Liver (tissue), 7 donors: ENCODE measurements at regions not wholly inside any gene's neighbourhood (a gene's known extent, or its start where the extent isn't known, plus 50 kb on each side); places are given as distances from the start of the nearest gene placed in this dataset.

ENCODE experiments used
- DNase-seq: peaks from one replicate; pipeline ENCODE4 v3.0.0-alpha.2; 2017; ENCODE audit warnings: low spot score
- H3K27ac ChIP-seq, 2 donors: one replicate each; pipeline ENCODE4 v1.7.0; 2013; ENCODE audit warnings: inconsistent platforms in 2 of 2, low read length in 2 of 2, control low read depth in 1 of 2, low read depth in 1 of 2, mild to moderate bottlenecking in 1 of 2
- H3K27me3 ChIP-seq, 4 donors: one replicate each; pipeline versions ENCODE4 v1.6.1 to v1.7.0; 2013; ENCODE audit warnings: low read length in 3 of 4, inconsistent platforms in 1 of 4, mild to moderate bottlenecking in 1 of 4, moderate library complexity in 1 of 4; ENCODE audit not compliant: control insufficient read depth in 4 of 4, insufficient read depth in 4 of 4
- H3K36me3 ChIP-seq, 4 donors: one replicate each; pipeline versions ENCODE4 v1.6.1 to v1.7.0; 2013; ENCODE audit warnings: low read length in 3 of 4, mild to moderate bottlenecking in 3 of 4, low read depth in 1 of 4, moderate library complexity in 1 of 4; ENCODE audit not compliant: control insufficient read depth in 4 of 4, insufficient read depth in 3 of 4
- H3K4me1 ChIP-seq, 4 donors: one replicate each; pipeline versions ENCODE4 v1.6.1 to v1.7.0; 2013; ENCODE audit warnings: low read length in 3 of 4, mild to moderate bottlenecking in 3 of 4, moderate library complexity in 1 of 4; ENCODE audit not compliant: control insufficient read depth in 4 of 4, insufficient read depth in 4 of 4
- H3K4me3 ChIP-seq, 3 donors: one replicate each; pipeline versions ENCODE4 v1.6.1 to v1.7.0; 2013; ENCODE audit warnings: low read length in 3 of 3, control low read depth in 1 of 3, low read depth in 1 of 3, mild to moderate bottlenecking in 1 of 3
- H3K9ac ChIP-seq, 2 donors: one replicate each; pipeline ENCODE4 v1.7.0; 2013; ENCODE audit warnings: low read length in 2 of 2, mild to moderate bottlenecking in 2 of 2, moderate library complexity in 2 of 2, control low read depth in 1 of 2, low read depth in 1 of 2
- H3K9me3 ChIP-seq, 4 donors: one replicate each; pipeline versions ENCODE4 v1.6.1 to v1.7.0; 2013; ENCODE audit warnings: low read length in 3 of 4; ENCODE audit not compliant: control insufficient read depth in 4 of 4
- EGR1 ChIP-seq, 2 donors: IDR thresholded peaks; 2 replicates each; pipeline ENCODE4 v1.6.1; 2016 to 2018; ENCODE audit warnings: antibody characterized with exemption in 2 of 2, low read depth in 2 of 2
- FOXA1 ChIP-seq: IDR thresholded peaks from 2 replicates; pipeline ENCODE4 v1.6.1; 2016; ENCODE audit warnings: antibody characterized with exemption
- FOXA2 ChIP-seq: IDR thresholded peaks from 2 replicates; pipeline ENCODE4 v1.6.1; 2016; ENCODE audit warnings: antibody characterized with exemption
- GABPA ChIP-seq, 2 donors: IDR thresholded peaks in 1 of 2; conservative IDR thresholded peaks in 1 of 2; 2 replicates each; pipeline ENCODE4 v1.6.1; 2016; ENCODE audit warnings: antibody characterized with exemption in 2 of 2, mild to moderate bottlenecking in 1 of 2, moderate library complexity in 1 of 2
- HNF4A ChIP-seq, 2 donors: conservative IDR thresholded peaks; 2 replicates each; pipeline ENCODE4 v1.6.1; 2016; ENCODE audit warnings: antibody characterized with exemption in 2 of 2, mild to moderate bottlenecking in 2 of 2
- HNF4G ChIP-seq: IDR thresholded peaks from 2 replicates; pipeline ENCODE4 v1.6.1; 2016; ENCODE audit warnings: antibody characterized with exemption
- JUND ChIP-seq, 2 donors: IDR thresholded peaks; 2 replicates each; pipeline ENCODE4 v1.6.1; 2016; ENCODE audit warnings: antibody characterized with exemption in 2 of 2
- NR2F2 ChIP-seq: IDR thresholded peaks from 2 replicates; pipeline ENCODE4 v1.6.1; 2016; ENCODE audit warnings: antibody characterized with exemption
- RAD21 ChIP-seq, 2 donors: IDR thresholded peaks; 2 replicates each; pipeline ENCODE4 v1.6.1; 2016; ENCODE audit warnings: antibody characterized with exemption in 2 of 2, mild to moderate bottlenecking in 2 of 2
- RXRA ChIP-seq, 2 donors: IDR thresholded peaks; 2 replicates each; pipeline ENCODE4 v1.6.1; 2017 to 2018; ENCODE audit warnings: antibody characterized with exemption in 2 of 2, mild to moderate bottlenecking in 1 of 2
- SP1 ChIP-seq: IDR thresholded peaks from 2 replicates; pipeline ENCODE4 v1.6.1; 2018; ENCODE audit warnings: antibody characterized with exemption, mild to moderate bottlenecking
- TAF1 ChIP-seq: conservative IDR thresholded peaks from 2 replicates; pipeline ENCODE4 v1.6.1; 2016; ENCODE audit warnings: antibody characterized with exemption, mild to moderate bottlenecking
- YY1 ChIP-seq: IDR thresholded peaks from 2 replicates; pipeline ENCODE4 v1.6.1; 2016; ENCODE audit warnings: antibody characterized with exemption, mild to moderate bottlenecking
- TF ChIP-seq, protein P1 (sequence below): IDR thresholded peaks from 2 replicates; pipeline ENCODE4 v1.6.1; 2016; ENCODE audit warnings: antibody characterized with exemption
- TF ChIP-seq, protein P2 (sequence below): fragments of 150-350 bp; IDR thresholded peaks from 2 replicates; pipeline ENCODE4 v1.5.1; 2017; ENCODE audit warnings: improper control_type of control experiment, low read depth, low read length; ENCODE audit not compliant: missing input control
- TF ChIP-seq, protein P3 (sequence below): IDR thresholded peaks from 2 replicates; pipeline ENCODE4 v1.6.1; 2016; ENCODE audit warnings: antibody characterized with exemption
- TF ChIP-seq, protein P4 (sequence below): IDR thresholded peaks from 2 replicates; pipeline ENCODE4 v1.6.1; 2016; ENCODE audit warnings: antibody characterized with exemption, mild to moderate bottlenecking
- TF ChIP-seq, protein P5 (sequence below): IDR thresholded peaks from 2 replicates; pipeline ENCODE4 v1.6.1; 2016; ENCODE audit warnings: antibody characterized with exemption
- donor health status: healthy.
- donor health status: healthy.
- donor health status: healthy.
- donor health status: healthy.

DNA sequence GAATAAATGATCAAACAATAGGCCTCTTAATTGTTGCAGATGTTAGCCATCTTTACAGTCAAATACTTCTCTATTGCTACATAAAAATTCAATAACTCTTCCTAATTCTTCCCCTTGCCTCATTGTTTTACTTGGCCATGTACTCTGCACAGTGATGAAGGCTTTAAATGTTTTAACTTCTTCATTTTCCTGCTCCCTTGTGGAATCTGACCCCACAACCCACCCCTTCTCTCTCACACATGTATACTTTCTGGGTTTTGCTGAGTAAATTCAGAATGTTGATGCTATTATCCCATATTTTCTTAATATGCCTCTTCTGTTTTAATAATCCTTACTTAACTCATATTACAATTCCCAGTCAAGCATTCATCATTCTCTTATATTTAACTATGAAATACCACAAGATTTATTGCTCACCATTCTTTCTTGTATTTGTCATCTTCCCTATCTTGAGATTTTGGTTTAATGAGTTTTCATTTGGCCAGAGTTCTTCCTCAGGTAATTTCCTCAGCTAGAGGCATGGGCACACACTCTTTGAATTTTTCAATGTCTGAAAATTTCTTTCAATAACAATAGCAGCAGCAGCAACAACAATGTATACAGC, 327.8 kb upstream of the USP24 start:
- no peaks in the 10 kb centered on the region for H3K36me3 ChIP-seq
- no peak overlapping the region for H3K9ac ChIP-seq
- no peaks in the 10 kb centered on the region for H3K27me3 ChIP-seq
- DNase-seq = no peak
- H3K27ac ChIP-seq = no peak overlapping the region
- H3K4me1 ChIP-seq = no peaks in the 10 kb centered on the region
- no peak for TF ChIP-seq SP1
- TF ChIP-seq, protein P1, sequence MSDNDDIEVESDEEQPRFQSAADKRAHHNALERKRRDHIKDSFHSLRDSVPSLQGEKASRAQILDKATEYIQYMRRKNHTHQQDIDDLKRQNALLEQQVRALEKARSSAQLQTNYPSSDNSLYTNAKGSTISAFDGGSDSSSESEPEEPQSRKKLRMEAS = no peak
- no peak for TF ChIP-seq FOXA1
- TF ChIP-seq, protein P2, sequence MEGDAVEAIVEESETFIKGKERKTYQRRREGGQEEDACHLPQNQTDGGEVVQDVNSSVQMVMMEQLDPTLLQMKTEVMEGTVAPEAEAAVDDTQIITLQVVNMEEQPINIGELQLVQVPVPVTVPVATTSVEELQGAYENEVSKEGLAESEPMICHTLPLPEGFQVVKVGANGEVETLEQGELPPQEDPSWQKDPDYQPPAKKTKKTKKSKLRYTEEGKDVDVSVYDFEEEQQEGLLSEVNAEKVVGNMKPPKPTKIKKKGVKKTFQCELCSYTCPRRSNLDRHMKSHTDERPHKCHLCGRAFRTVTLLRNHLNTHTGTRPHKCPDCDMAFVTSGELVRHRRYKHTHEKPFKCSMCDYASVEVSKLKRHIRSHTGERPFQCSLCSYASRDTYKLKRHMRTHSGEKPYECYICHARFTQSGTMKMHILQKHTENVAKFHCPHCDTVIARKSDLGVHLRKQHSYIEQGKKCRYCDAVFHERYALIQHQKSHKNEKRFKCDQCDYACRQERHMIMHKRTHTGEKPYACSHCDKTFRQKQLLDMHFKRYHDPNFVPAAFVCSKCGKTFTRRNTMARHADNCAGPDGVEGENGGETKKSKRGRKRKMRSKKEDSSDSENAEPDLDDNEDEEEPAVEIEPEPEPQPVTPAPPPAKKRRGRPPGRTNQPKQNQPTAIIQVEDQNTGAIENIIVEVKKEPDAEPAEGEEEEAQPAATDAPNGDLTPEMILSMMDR = no peak
- TF ChIP-seq GABPA (IDR thresholded peaks at IDR 0.05 in 1 of 2, conservative IDR thresholded peaks at IDR 0.05 in 1 of 2) = no peak
- no peak for TF ChIP-seq NR2F2
- TF ChIP-seq FOXA2 = no peak
- no peak for TF ChIP-seq RAD21 (IDR thresholded peaks at IDR 0.05)
- no peak for TF ChIP-seq HNF4G
- TF ChIP-seq YY1 = no peak
- no peak for TF ChIP-seq RXRA (IDR thresholded peaks at IDR 0.05)
- no peak for TF ChIP-seq EGR1 (IDR thresholded peaks at IDR 0.05; ENCODE audit: low read depth in 2 of 2)
- no peak for TF ChIP-seq TAF1
- no peak for TF ChIP-seq HNF4A (conservative IDR thresholded peaks at IDR 0.05)
- no peak for TF ChIP-seq JUND (IDR thresholded peaks at IDR 0.05)
- TF ChIP-seq, protein P3, sequence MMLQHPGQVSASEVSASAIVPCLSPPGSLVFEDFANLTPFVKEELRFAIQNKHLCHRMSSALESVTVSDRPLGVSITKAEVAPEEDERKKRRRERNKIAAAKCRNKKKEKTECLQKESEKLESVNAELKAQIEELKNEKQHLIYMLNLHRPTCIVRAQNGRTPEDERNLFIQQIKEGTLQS = no peak
- TF ChIP-seq, protein P4, sequence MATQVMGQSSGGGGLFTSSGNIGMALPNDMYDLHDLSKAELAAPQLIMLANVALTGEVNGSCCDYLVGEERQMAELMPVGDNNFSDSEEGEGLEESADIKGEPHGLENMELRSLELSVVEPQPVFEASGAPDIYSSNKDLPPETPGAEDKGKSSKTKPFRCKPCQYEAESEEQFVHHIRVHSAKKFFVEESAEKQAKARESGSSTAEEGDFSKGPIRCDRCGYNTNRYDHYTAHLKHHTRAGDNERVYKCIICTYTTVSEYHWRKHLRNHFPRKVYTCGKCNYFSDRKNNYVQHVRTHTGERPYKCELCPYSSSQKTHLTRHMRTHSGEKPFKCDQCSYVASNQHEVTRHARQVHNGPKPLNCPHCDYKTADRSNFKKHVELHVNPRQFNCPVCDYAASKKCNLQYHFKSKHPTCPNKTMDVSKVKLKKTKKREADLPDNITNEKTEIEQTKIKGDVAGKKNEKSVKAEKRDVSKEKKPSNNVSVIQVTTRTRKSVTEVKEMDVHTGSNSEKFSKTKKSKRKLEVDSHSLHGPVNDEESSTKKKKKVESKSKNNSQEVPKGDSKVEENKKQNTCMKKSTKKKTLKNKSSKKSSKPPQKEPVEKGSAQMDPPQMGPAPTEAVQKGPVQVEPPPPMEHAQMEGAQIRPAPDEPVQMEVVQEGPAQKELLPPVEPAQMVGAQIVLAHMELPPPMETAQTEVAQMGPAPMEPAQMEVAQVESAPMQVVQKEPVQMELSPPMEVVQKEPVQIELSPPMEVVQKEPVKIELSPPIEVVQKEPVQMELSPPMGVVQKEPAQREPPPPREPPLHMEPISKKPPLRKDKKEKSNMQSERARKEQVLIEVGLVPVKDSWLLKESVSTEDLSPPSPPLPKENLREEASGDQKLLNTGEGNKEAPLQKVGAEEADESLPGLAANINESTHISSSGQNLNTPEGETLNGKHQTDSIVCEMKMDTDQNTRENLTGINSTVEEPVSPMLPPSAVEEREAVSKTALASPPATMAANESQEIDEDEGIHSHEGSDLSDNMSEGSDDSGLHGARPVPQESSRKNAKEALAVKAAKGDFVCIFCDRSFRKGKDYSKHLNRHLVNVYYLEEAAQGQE = no peak
- TF ChIP-seq, protein P5, sequence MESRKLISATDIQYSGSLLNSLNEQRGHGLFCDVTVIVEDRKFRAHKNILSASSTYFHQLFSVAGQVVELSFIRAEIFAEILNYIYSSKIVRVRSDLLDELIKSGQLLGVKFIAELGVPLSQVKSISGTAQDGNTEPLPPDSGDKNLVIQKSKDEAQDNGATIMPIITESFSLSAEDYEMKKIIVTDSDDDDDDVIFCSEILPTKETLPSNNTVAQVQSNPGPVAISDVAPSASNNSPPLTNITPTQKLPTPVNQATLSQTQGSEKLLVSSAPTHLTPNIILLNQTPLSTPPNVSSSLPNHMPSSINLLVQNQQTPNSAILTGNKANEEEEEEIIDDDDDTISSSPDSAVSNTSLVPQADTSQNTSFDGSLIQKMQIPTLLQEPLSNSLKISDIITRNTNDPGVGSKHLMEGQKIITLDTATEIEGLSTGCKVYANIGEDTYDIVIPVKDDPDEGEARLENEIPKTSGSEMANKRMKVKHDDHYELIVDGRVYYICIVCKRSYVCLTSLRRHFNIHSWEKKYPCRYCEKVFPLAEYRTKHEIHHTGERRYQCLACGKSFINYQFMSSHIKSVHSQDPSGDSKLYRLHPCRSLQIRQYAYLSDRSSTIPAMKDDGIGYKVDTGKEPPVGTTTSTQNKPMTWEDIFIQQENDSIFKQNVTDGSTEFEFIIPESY = no peak
- H3K9me3 ChIP-seq = no peaks in the 10 kb centered on the region
- H3K4me3 ChIP-seq = no peak overlapping the region
